H1 (cell line): ENCODE measurements at regions not wholly inside any gene's neighbourhood (a gene's known extent, or its start where the extent isn't known, plus 50 kb on each side); places are given as distances from the start of the nearest gene placed in this dataset.
A peak's percentile ranks its signal among the peaks of the same experiment; 100 is the strongest.

Experiments used
- CTCF ChIA-PET: fragments of 300-600 bp; sonication (Branson Sonifier 250); formaldehyde crosslinking; loops from one replicate; lab custom pipeline; 2021; ENCODE audit not compliant: partially characterized antibody; lab: Charles Lee
- POLR2A ChIA-PET: fragments of 300-600 bp; sonication (Branson Sonifier 250); formaldehyde crosslinking; loops from one replicate; lab custom pipeline; 2021; ENCODE audit warnings: inconsistent platforms; ENCODE audit not compliant: partially characterized antibody; lab: Charles Lee
- DNase-seq, 2 experiments: peaks; one replicate each; pipeline versions ENCODE4 v3.0.0 to v3.0.0-alpha.2; 2010 to 2022; ENCODE audit warnings: low spot score in 2 of 2, low read depth in 1 of 2, mixed read lengths in 1 of 2
- FAIRE-seq: peaks from 2 replicates; lab custom pipeline; 2011; peaks lifted over from hg19 to GRCh38; lab: Jason Lieb, UNC
- H2AFZ ChIP-seq: 2 replicates; pipeline ENCODE4 v1.8.1; 2012; ENCODE audit warnings: low read length, inconsistent platforms
- H2AK5ac ChIP-seq: 2 replicates; pipeline ENCODE4 v1.6.1; 2013; ENCODE audit warnings: low read depth, low read length
- H2BK120ac ChIP-seq: replicated peaks from 2 replicates; pipeline ENCODE3; 2013; ENCODE audit warnings: low read depth, low read length, inconsistent platforms
- H2BK12ac ChIP-seq: 2 replicates; pipeline ENCODE4 v1.6.1; 2013; ENCODE audit warnings: low read depth, low read length
- H2BK15ac ChIP-seq: 2 replicates; pipeline ENCODE4 v1.6.1; 2013; ENCODE audit warnings: low read length
- H2BK20ac ChIP-seq: 2 replicates; pipeline ENCODE4 v1.6.1; 2013; ENCODE audit warnings: low read length
- H2BK5ac ChIP-seq: 2 replicates; pipeline ENCODE4 v1.6.1; 2013; ENCODE audit warnings: low read depth, low read length
- H3K14ac ChIP-seq: 2 replicates; pipeline ENCODE4 v1.6.1; 2013; ENCODE audit warnings: inconsistent platforms; ENCODE audit not compliant: insufficient read length
- H3K18ac ChIP-seq: 2 replicates; pipeline ENCODE4 v1.6.1; 2013; ENCODE audit warnings: low read length; ENCODE audit errors: extremely low read depth
- H3K23ac ChIP-seq: 2 replicates; pipeline ENCODE4 v1.6.1; 2013; ENCODE audit warnings: inconsistent platforms; ENCODE audit not compliant: insufficient read length
- H3K23me2 ChIP-seq: 2 replicates; pipeline ENCODE4 v1.6.1; 2013; ENCODE audit warnings: low read depth, low read length
- H3K27ac ChIP-seq: 2 replicates; pipeline ENCODE4 v1.6.1; 2011; ENCODE audit warnings: low read depth, low read length, inconsistent platforms
- H3K27me3 ChIP-seq, 4 experiments: replicated peaks in 1 of 4; 1 replicate in 1 of 4; 2 replicates in 3 of 4; pipeline versions ENCODE4 v1.6.1 to v1.8.1; 2011 to 2013; ENCODE audit warnings: low read length in 3 of 4, mild to moderate bottlenecking in 3 of 4, inconsistent platforms in 2 of 4, mixed read lengths in 2 of 4, moderate library complexity in 1 of 4; ENCODE audit not compliant: control insufficient read depth in 3 of 4, insufficient read depth in 3 of 4; ENCODE audit errors: extremely low read depth in 1 of 4
- H3K36me3 ChIP-seq, 4 experiments: 2 replicates each; pipeline versions ENCODE4 v1.6.1 to v1.8.1; 2011 to 2013; ENCODE audit warnings: mild to moderate bottlenecking in 4 of 4, low read length in 3 of 4, moderate library complexity in 2 of 4, control low read depth in 1 of 4, inconsistent platforms in 1 of 4; ENCODE audit not compliant: insufficient read depth in 4 of 4, control insufficient read depth in 2 of 4
- H3K4ac ChIP-seq: replicated peaks from 2 replicates; pipeline ENCODE3; 2013; ENCODE audit warnings: low read length, low read depth, mixed read lengths, inconsistent platforms; ENCODE audit not compliant: insufficient read length
- H3K4me1 ChIP-seq, 4 experiments: replicated peaks in 1 of 4; 1 replicate in 1 of 4; 2 replicates in 3 of 4; pipeline versions ENCODE4 v1.6.1 to v1.8.1; 2011 to 2013; ENCODE audit warnings: low read length in 3 of 4, inconsistent platforms in 2 of 4, mixed read lengths in 1 of 4; ENCODE audit not compliant: insufficient read depth in 4 of 4, control insufficient read depth in 3 of 4
- H3K4me2 ChIP-seq, 2 experiments: 2 replicates each; pipeline versions ENCODE4 v1.6.1 to v1.8.1; 2011 to 2013; ENCODE audit warnings: low read depth in 2 of 2, low read length in 2 of 2, control low read depth in 1 of 2, inconsistent platforms in 1 of 2, mild to moderate bottlenecking in 1 of 2; ENCODE audit not compliant: insufficient read depth in 1 of 2
- H3K4me3 ChIP-seq, 4 experiments: fragments of 200-600, 300-600 bp in 1 of 4; sonication (generic), shearing (Covaris generic), sonication (Bioruptor Twin) in 1 of 4; 2 replicates each; pipeline versions ENCODE4 v1.5.1 to v1.8.1; 2011 to 2016; ENCODE audit warnings: low read length in 4 of 4, low read depth in 3 of 4, control low read depth in 2 of 4, inconsistent platforms in 2 of 4, mild to moderate bottlenecking in 2 of 4, mixed read lengths in 1 of 4, moderate library complexity in 1 of 4; ENCODE audit not compliant: insufficient read depth in 2 of 4; ENCODE audit errors: extremely low read depth in 1 of 4
- H3K56ac ChIP-seq: replicated peaks from 2 replicates; pipeline ENCODE3; 2013; ENCODE audit warnings: low read depth, mild to moderate bottlenecking, mixed read lengths, low read length, inconsistent platforms; ENCODE audit not compliant: insufficient read length
- H3K79me1 ChIP-seq: 2 replicates; pipeline ENCODE4 v1.6.1; 2013; ENCODE audit warnings: low read depth, low read length, control low read depth
- H3K79me2 ChIP-seq, 2 experiments: 2 replicates each; pipeline versions ENCODE4 v1.6.1 to v1.8.1; 2012 to 2013; ENCODE audit warnings: low read length in 2 of 2, mild to moderate bottlenecking in 2 of 2, inconsistent platforms in 1 of 2; ENCODE audit not compliant: insufficient read depth in 2 of 2, control insufficient read depth in 1 of 2
- H3K9ac ChIP-seq, 4 experiments: replicated peaks in 1 of 4; 1 replicate in 1 of 4; 2 replicates in 3 of 4; pipeline versions ENCODE4 v1.6.1 to v1.8.1; 2011 to 2013; ENCODE audit warnings: low read depth in 3 of 4, low read length in 3 of 4, control low read depth in 2 of 4, mild to moderate bottlenecking in 2 of 4, moderate library complexity in 2 of 4, inconsistent platforms in 1 of 4; ENCODE audit errors: extremely low read depth in 1 of 4
- H3K9me3 ChIP-seq, 2 experiments: 2 replicates each; pipeline versions ENCODE4 v1.6.1 to v1.8.1; 2012 to 2013; ENCODE audit warnings: mild to moderate bottlenecking in 2 of 2, moderate library complexity in 2 of 2, control low read depth in 1 of 2, inconsistent platforms in 1 of 2, low read depth in 1 of 2, low read length in 1 of 2, mixed read lengths in 1 of 2; ENCODE audit not compliant: insufficient read depth in 2 of 2
- H4K20me1 ChIP-seq, 2 experiments: replicated peaks in 1 of 2; 2 replicates each; pipeline versions ENCODE3 to v1.8.1; 2011 to 2013; ENCODE audit warnings: inconsistent platforms in 2 of 2, low read length in 2 of 2, mild to moderate bottlenecking in 1 of 2; ENCODE audit not compliant: insufficient read depth in 2 of 2, control insufficient read depth in 1 of 2
- H4K5ac ChIP-seq: 2 replicates; pipeline ENCODE4 v1.6.1; 2013; ENCODE audit warnings: low read length, low read depth, mixed read lengths, inconsistent platforms; ENCODE audit not compliant: insufficient read length
- H4K8ac ChIP-seq: 2 replicates; pipeline ENCODE4 v1.8.0; 2013; ENCODE audit warnings: mild to moderate bottlenecking, moderate library complexity, low read length, inconsistent platforms; ENCODE audit not compliant: insufficient read depth; ENCODE audit errors: extremely low read depth
- H4K91ac ChIP-seq: replicated peaks from 2 replicates; pipeline ENCODE3; 2013; ENCODE audit warnings: low read length, mixed read lengths, inconsistent platforms; ENCODE audit not compliant: insufficient read length
- BACH1 ChIP-seq: IDR thresholded peaks from 2 replicates; pipeline ENCODE4 v1.6.1; 2012; ENCODE audit warnings: low read length, improper control_type of control experiment
- JUND ChIP-seq: IDR thresholded peaks from 2 replicates; pipeline ENCODE4 v1.6.1; 2011; ENCODE audit warnings: mild to moderate bottlenecking, improper control_type of control experiment, low read length
- KDM1A ChIP-seq: fragments of 200-600, 300-600 bp; sonication (generic); IDR thresholded peaks from 2 replicates; pipeline ENCODE4 v1.7.1; 2016; ENCODE audit warnings: mild to moderate bottlenecking, low read length, borderline replicate concordance
- MAFK ChIP-seq: IDR thresholded peaks from 2 replicates; pipeline ENCODE4 v1.6.1; 2012; ENCODE audit warnings: low read depth, mild to moderate bottlenecking, improper control_type of control experiment, low read length
- PHF8 ChIP-seq: fragments of 200-600 bp; sonication (generic); conservative IDR thresholded peaks from 2 replicates; pipeline ENCODE4 v1.7.1; 2012; ENCODE audit warnings: low read depth, mild to moderate bottlenecking, inconsistent platforms, low read length, moderate library complexity
- RAD21 ChIP-seq, 2 experiments: IDR thresholded peaks in 1 of 2; conservative IDR thresholded peaks in 1 of 2; 2 replicates each; pipeline ENCODE4 v1.6.1; 2011; ENCODE audit warnings: low read depth in 2 of 2, low read length in 2 of 2, improper control_type of control experiment in 1 of 2, inconsistent platforms in 1 of 2, mild to moderate bottlenecking in 1 of 2, moderate library complexity in 1 of 2
- SRF ChIP-seq: IDR thresholded peaks from 2 replicates; pipeline ENCODE4 v1.6.1; 2011; ENCODE audit warnings: mild to moderate bottlenecking, low read depth, low read length, moderate library complexity
- SUZ12 ChIP-seq: fragments of 200-600 bp; sonication (generic); IDR thresholded peaks from 2 replicates; pipeline ENCODE4 v1.6.1; 2012; ENCODE audit warnings: mild to moderate bottlenecking, inconsistent platforms, low read length, moderate library complexity, mixed read lengths
- TCF12 ChIP-seq: IDR thresholded peaks from 2 replicates; pipeline ENCODE4 v1.6.1; 2011; ENCODE audit warnings: low read depth, mild to moderate bottlenecking, low read length
- TEAD4 ChIP-seq: IDR thresholded peaks from 2 replicates; pipeline ENCODE4 v1.6.1; 2012; ENCODE audit warnings: low read depth, low read length, inconsistent platforms, mixed read lengths
- ZNF274 ChIP-seq: IDR thresholded peaks from 2 replicates; pipeline ENCODE4 v1.7.0; 2012; ENCODE audit warnings: low read length, borderline replicate concordance; ENCODE audit errors: extremely low read depth
- WGBS, 2 experiments: shearing (Covaris generic) in 1 of 2; methylation state at CpG; one replicate each; pipeline versions ENCODE4 v1.1.6 to v1.1.7; 2013 to 2015; ENCODE audit warnings: low lambda C conversion rate in 2 of 2, mixed read lengths in 2 of 2, inconsistent platforms in 1 of 2, low coverage in 1 of 2, missing lambda C conversion rate in 1 of 2; ENCODE audit not compliant: insufficient replicate concordance in 2 of 2, insufficient coverage in 1 of 2, insufficient read length in 1 of 2; ENCODE audit errors: extremely low coverage in 1 of 2, missing lambda C conversion rate in 1 of 2; 5-methylcytosine and 5-hydroxymethylcytosine counted together
- TF ChIP-seq, protein P1 (sequence below): IDR thresholded peaks from 2 replicates; pipeline ENCODE4 v1.6.1; 2011; ENCODE audit warnings: low read length, improper control_type of control experiment

DNA sequence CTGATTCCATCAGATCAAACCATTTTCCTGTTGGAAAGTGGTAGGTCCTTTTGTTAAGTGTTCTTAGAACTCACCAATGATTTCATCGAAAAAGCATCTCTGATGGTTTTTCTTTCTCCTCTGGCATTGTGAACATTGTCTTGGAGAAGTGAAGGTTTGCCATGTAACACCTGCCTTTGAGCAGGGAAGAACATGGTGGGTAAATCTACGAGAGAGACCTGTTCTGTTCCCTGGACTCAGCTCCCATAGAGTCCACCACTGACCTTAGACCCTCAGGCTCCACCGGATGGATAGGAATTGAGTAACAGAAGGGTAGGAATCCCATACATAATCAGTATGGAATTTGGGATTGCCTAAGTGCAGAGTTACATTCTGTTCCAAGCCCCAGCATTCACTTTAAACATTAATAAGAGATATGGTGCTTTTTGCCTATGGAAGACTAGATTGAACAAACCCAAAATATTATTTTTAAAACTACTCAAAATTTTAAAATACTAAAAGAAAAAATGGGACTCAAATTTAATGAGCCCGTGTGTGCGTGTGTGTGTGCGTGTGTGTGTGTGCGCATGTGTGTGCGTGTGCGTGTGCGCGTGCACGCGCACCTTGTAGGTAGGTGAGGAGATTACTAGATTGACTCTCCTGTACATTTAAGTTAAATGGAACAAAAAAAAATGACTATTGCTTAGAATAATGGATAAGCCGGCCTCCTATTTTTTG lies 92.0 kb downstream of the C9orf152 start:
- peaks cover 0 to 41% of the 10 kb centered on the region in 2 experiments; a peak in 2 of 4 replicates for H3K79me2 ChIP-seq
- no peak overlapping the region for H2BK15ac ChIP-seq
- no peak overlapping the region for H4K5ac ChIP-seq
- H4K8ac ChIP-seq = no peak overlapping the region
- H2BK5ac ChIP-seq = no peak overlapping the region
- no peak overlapping the region for H3K56ac ChIP-seq
- no peaks in the 10 kb centered on the region for H3K36me3 ChIP-seq
- no peak overlapping the region; the same call in 1 of the 2 replicates for H2BK12ac ChIP-seq
- no peaks in the 10 kb centered on the region; the same call in 1 of the 2 replicates for H3K79me1 ChIP-seq
- DNase-seq (no peak), FAIRE-seq (no peak)
- CTCF ChIA-PET = interaction anchor here (0.7 to 2.2 kb wide), 3 partner anchors 23 to 213 kb away, joined by 3 to 10 read pairs (median 3); no protein-coding TSS in a partner anchor
- H3K23me2 ChIP-seq = no peaks in the 10 kb centered on the region
- no peak overlapping the region for H3K14ac ChIP-seq
- H3K23ac ChIP-seq = no peak overlapping the region
- H2BK20ac ChIP-seq = no peak overlapping the region
- no peaks in the 10 kb centered on the region for H3K9me3 ChIP-seq
- no peaks in the 10 kb centered on the region for H3K27me3 ChIP-seq
- WGBS, 2 experiments = 93% methylated on average over 14 of the region's 14 CpGs; no CpG with 5 or more reads in 1 of the 2 experiments
- no peak overlapping the region for H3K4me3 ChIP-seq
- no peak overlapping the region for H3K18ac ChIP-seq
- H3K4me1 ChIP-seq = peaks cover 7 to 26% (median 15%) of the 10 kb centered on the region in 4 experiments
- peak overlapping the region; percentile 23 for H2BK120ac ChIP-seq
- H2AK5ac ChIP-seq = no peak overlapping the region
- no peak overlapping the region for H4K91ac ChIP-seq
- peaks cover 0 to 5% of the 10 kb centered on the region in 2 experiments for H4K20me1 ChIP-seq
- no peak overlapping the region for H3K4ac ChIP-seq
- H2AFZ ChIP-seq = no peak overlapping the region
- POLR2A ChIA-PET = interaction anchor here (1.0 kb wide), 1 partner anchor 9 kb away, joined by 3 read pairs; no protein-coding TSS in a partner anchor
- H3K9ac ChIP-seq = no peak overlapping the region
- H3K27ac ChIP-seq = no peak overlapping the region
- H3K4me2 ChIP-seq = no peak overlapping the region
- no peak for TF ChIP-seq SUZ12
- no peak for TF ChIP-seq KDM1A
- no peak for TF ChIP-seq JUND
- TF ChIP-seq, protein P1, sequence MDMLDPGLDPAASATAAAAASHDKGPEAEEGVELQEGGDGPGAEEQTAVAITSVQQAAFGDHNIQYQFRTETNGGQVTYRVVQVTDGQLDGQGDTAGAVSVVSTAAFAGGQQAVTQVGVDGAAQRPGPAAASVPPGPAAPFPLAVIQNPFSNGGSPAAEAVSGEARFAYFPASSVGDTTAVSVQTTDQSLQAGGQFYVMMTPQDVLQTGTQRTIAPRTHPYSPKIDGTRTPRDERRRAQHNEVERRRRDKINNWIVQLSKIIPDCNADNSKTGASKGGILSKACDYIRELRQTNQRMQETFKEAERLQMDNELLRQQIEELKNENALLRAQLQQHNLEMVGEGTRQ = no peak
- TF ChIP-seq MAFK = no peak
- no peak for TF ChIP-seq TEAD4
- TF ChIP-seq SRF = no peak
- no peak for TF ChIP-seq ZNF274
- no peak for TF ChIP-seq PHF8
- no peak for TF ChIP-seq BACH1
- no peak for TF ChIP-seq RAD21 (IDR thresholded peaks at IDR 0.05 in 1 of 2, conservative IDR thresholded peaks at IDR 0.05 in 1 of 2; ENCODE audit: low read depth in 2 of 2, low read length in 2 of 2)
- TF ChIP-seq TCF12 = no peak
